ENCODE measurements at regions not wholly inside any gene's neighbourhood (a gene's known extent, or its start where the extent isn't known, plus 50 kb on each side); places are given as distances from the start of the nearest gene placed in this dataset.
"Not testable (repeated sequence)": the region's sequence is repeated elsewhere in the genome, so short reads cannot be mapped to it uniquely, and the experiment has no call there.

GRCh38 chr15:22267761-22268160 lies 187.4 kb downstream of the OR4M2 start (continued):
- TF ChIP-seq ZNF462 (CRISPR knock-in tag; IDR thresholded peaks at IDR 0.05): no peak

- H3K4me2 ChIP-seq; H3K27ac Mint-ChIP-seq; H2AFZ ChIP-seq; H3K4me3 Mint-ChIP-seq; H3K36me3 Mint-ChIP-seq (ENCODE audit: low read depth); H3K79me2 ChIP-seq (replicated peaks; ENCODE audit: insufficient read depth); H3K4me3 ChIP-seq; ATAC-seq; H3K9me2 ChIP-seq (ENCODE audit: insufficient read depth); H4K20me1 ChIP-seq (replicated peaks; ENCODE audit: insufficient read depth); H3K27me3 Mint-ChIP-seq (ENCODE audit: insufficient read depth, low read depth, poor library complexity); H3K4me1 ChIP-seq (ENCODE audit: insufficient read depth); H3K27ac ChIP-seq (ENCODE audit: low read depth); DNase-seq (ENCODE audit: low spot score); H3K4me1 Mint-ChIP-seq; H3K9me3 Mint-ChIP-seq; H3K27me3 ChIP-seq (ENCODE audit: insufficient read depth); H3F3A ChIP-seq (replicated peaks; ENCODE audit: low read depth): not testable (repeated sequence)
- H3K36me3 ChIP-seq (ENCODE audit: insufficient read depth): peaks cover 33% of the 10 kb centered on the region
These were observed 187.9 kb downstream of the OR4M2 start for GRCh38 chr15:22268201-22268600.

GRCh38 chr15:22268654-22269053 lies 188.3 kb downstream of the OR4M2 start:
- not testable (repeated sequence) for H3K79me2 ChIP-seq (replicated peaks; ENCODE audit: insufficient read depth); H3F3A ChIP-seq (replicated peaks; ENCODE audit: low read depth); ATAC-seq; H3K4me1 Mint-ChIP-seq; H3K9me2 ChIP-seq (ENCODE audit: insufficient read depth); H3K4me3 Mint-ChIP-seq; H3K36me3 Mint-ChIP-seq (ENCODE audit: low read depth); H3K4me2 ChIP-seq; H3K27ac ChIP-seq (ENCODE audit: low read depth); H3K27ac Mint-ChIP-seq; H3K4me3 ChIP-seq; H4K20me1 ChIP-seq (replicated peaks; ENCODE audit: insufficient read depth); DNase-seq (ENCODE audit: low spot score); H3K27me3 ChIP-seq (ENCODE audit: insufficient read depth); H3K27me3 Mint-ChIP-seq (ENCODE audit: insufficient read depth, low read depth, poor library complexity); H3K4me1 ChIP-seq (ENCODE audit: insufficient read depth); H2AFZ ChIP-seq; H3K9me3 Mint-ChIP-seq
- H3K36me3 ChIP-seq (ENCODE audit: insufficient read depth): peaks cover 33% of the 10 kb centered on the region

GRCh38 chr15:22272286-22273160 lies 186.2 kb upstream of the GOLGA6L22 start:
- not testable (repeated sequence) for H3K36me3 Mint-ChIP-seq (ENCODE audit: low read depth); H3K27me3 Mint-ChIP-seq (ENCODE audit: insufficient read depth, low read depth, poor library complexity); H3K4me3 Mint-ChIP-seq

GRCh38 chr15:22273185-22273584 lies 185.5 kb upstream of the GOLGA6L22 start:
- H3K4me3 ChIP-seq; H3K79me2 ChIP-seq (replicated peaks; ENCODE audit: insufficient read depth); H3K4me1 ChIP-seq (ENCODE audit: insufficient read depth); H2AFZ ChIP-seq; DNase-seq (ENCODE audit: low spot score); H3K27me3 Mint-ChIP-seq (ENCODE audit: insufficient read depth, low read depth, poor library complexity); H4K20me1 ChIP-seq (replicated peaks; ENCODE audit: insufficient read depth); H3K27ac ChIP-seq (ENCODE audit: low read depth); H3K9me3 Mint-ChIP-seq; H3F3A ChIP-seq (replicated peaks; ENCODE audit: low read depth); ATAC-seq; H3K4me2 ChIP-seq; H3K36me3 Mint-ChIP-seq (ENCODE audit: low read depth); H3K27me3 ChIP-seq (ENCODE audit: insufficient read depth); H3K27ac Mint-ChIP-seq; H3K9me2 ChIP-seq (ENCODE audit: insufficient read depth); H3K4me1 Mint-ChIP-seq; H3K4me3 Mint-ChIP-seq: not testable (repeated sequence)
- peaks cover 29% of the 10 kb centered on the region for H3K36me3 ChIP-seq (ENCODE audit: insufficient read depth)

More at GRCh38 chr15:22272286-22273160, 186.2 kb upstream of the GOLGA6L22 start:
- H3K36me3 ChIP-seq (ENCODE audit: insufficient read depth): peaks cover 29% of the 10 kb centered on the region
- not testable (repeated sequence) for H3K4me3 ChIP-seq; H3K4me1 ChIP-seq (ENCODE audit: insufficient read depth); H4K20me1 ChIP-seq (replicated peaks; ENCODE audit: insufficient read depth); H3K4me2 ChIP-seq; H3K27ac Mint-ChIP-seq; H3K27me3 ChIP-seq (ENCODE audit: insufficient read depth); H2AFZ ChIP-seq; H3K79me2 ChIP-seq (replicated peaks; ENCODE audit: insufficient read depth); H3K9me3 Mint-ChIP-seq; DNase-seq (ENCODE audit: low spot score); H3F3A ChIP-seq (replicated peaks; ENCODE audit: low read depth); ATAC-seq; H3K9me2 ChIP-seq (ENCODE audit: insufficient read depth); H3K27ac ChIP-seq (ENCODE audit: low read depth); H3K4me1 Mint-ChIP-seq

All from GM23338 (cell line).